GM12878 (cell line): ENCODE measurements at regions not wholly inside any gene's neighbourhood (a gene's known extent, or its start where the extent isn't known, plus 50 kb on each side); places are given as distances from the start of the nearest gene placed in this dataset.

Experiments
- ATAC-seq: fragments of 200-7000 bp; cut with Tn5 transposase; 3 replicates; pipeline ENCODE4 v1.9.1; 2020; ENCODE audit warnings: mild to moderate bottlenecking, moderate library complexity
- BruUV-seq: library from RNA; stranded (reverse); fragments of 400-500 nt; replicated peaks from 2 replicates; lab custom pipeline; 2021; lab: Mats Ljungman, UMichigan
- CTCF ChIA-PET: fragments of 300-600 bp; sonication (Branson Sonifier 250); formaldehyde crosslinking; extraction: SDS; loops from one replicate; lab custom pipeline; 2021; ENCODE audit warnings: inconsistent platforms; lab: Yijun Ruan, JAX
- POLR2A ChIA-PET: fragments of 350-600 bp; formaldehyde crosslinking; extraction: SDS; loops from one replicate; lab custom pipeline; 2021; ENCODE audit warnings: inconsistent platforms; lab: Charles Lee
- RAD21 ChIA-PET: fragments of 300-600 bp; sonication (Branson Sonifier 250); formaldehyde crosslinking; loops from one replicate; lab custom pipeline; 2023; ENCODE audit warnings: antibody characterized with exemption; ENCODE audit not compliant: unreplicated experiment; lab: Charles Lee
- SMC1A ChIA-PET: fragments of 300-600 bp; sonication (Branson Sonifier 250); formaldehyde crosslinking; loops from one replicate; lab custom pipeline; 2023; ENCODE audit not compliant: unreplicated experiment, uncharacterized antibody; lab: Charles Lee
- DNase-seq: peaks from one replicate; pipeline ENCODE4 v3.0.0-alpha.2; 2011; ENCODE audit warnings: low read depth, low spot score
- FAIRE-seq: peaks from 3 replicates; lab custom pipeline; 2011; peaks lifted over from hg19 to GRCh38; lab: Jason Lieb, UNC
- H2AFZ ChIP-seq: 2 replicates; pipeline ENCODE4 v1.6.0; 2011; ENCODE audit warnings: low read depth, low read length, control low read depth; ENCODE audit not compliant: control insufficient read depth
- H3K27ac ChIP-seq: 2 replicates; pipeline ENCODE4 v1.5.1; 2011; ENCODE audit warnings: control low read depth; ENCODE audit not compliant: control insufficient read depth, insufficient read depth
- H3K27me3 ChIP-seq, 2 experiments: replicated peaks in 1 of 2; 2 replicates each; pipeline versions ENCODE4 v1.6.0 to v1.6.1; 2011; ENCODE audit warnings: low read length in 1 of 2; ENCODE audit not compliant: control insufficient read depth in 2 of 2, insufficient read depth in 2 of 2
- H3K36me3 ChIP-seq, 2 experiments: 2 replicates each; pipeline ENCODE4 v1.5.1; 2011; ENCODE audit warnings: low read length in 1 of 2; ENCODE audit not compliant: control insufficient read depth in 2 of 2, insufficient read depth in 2 of 2
- H3K4me1 ChIP-seq: 2 replicates; pipeline ENCODE4 v1.6.1; 2011; ENCODE audit warnings: mild to moderate bottlenecking, low read length, moderate library complexity, mixed read lengths; ENCODE audit not compliant: control insufficient read depth, insufficient read depth
- H3K4me2 ChIP-seq: 2 replicates; pipeline ENCODE4 v1.6.0; 2011; ENCODE audit warnings: control low read depth; ENCODE audit not compliant: control insufficient read depth, insufficient read depth
- H3K4me3 ChIP-seq: fragments of 200-600 bp; sonication (generic); 2 replicates; pipeline ENCODE4 v1.5.1; 2016
- H3K79me2 ChIP-seq: 2 replicates; pipeline ENCODE4 v1.6.0; 2011; ENCODE audit warnings: low read length; ENCODE audit not compliant: control insufficient read depth, insufficient read depth
- H3K9ac ChIP-seq: 2 replicates; pipeline ENCODE4 v1.8.0; 2011; ENCODE audit warnings: low read length, control low read depth, mixed read lengths; ENCODE audit not compliant: control insufficient read depth, insufficient read depth
- H3K9me3 ChIP-seq: replicated peaks from 3 replicates; pipeline ENCODE4 v1.5.1; 2011; ENCODE audit warnings: mild to moderate bottlenecking, low read length; ENCODE audit not compliant: control insufficient read depth, insufficient read depth
- H4K20me1 ChIP-seq: 2 replicates; pipeline ENCODE4 v1.6.0; 2011; ENCODE audit not compliant: control insufficient read depth, insufficient read depth
- BCLAF1 ChIP-seq: fragments of 450-650 bp; IDR thresholded peaks from 2 replicates; pipeline ENCODE4 v1.6.1; 2017; ENCODE audit warnings: antibody characterized with exemption, mild to moderate bottlenecking, moderate library complexity
- EZH2 ChIP-seq: IDR thresholded peaks from 2 replicates; pipeline ENCODE4 v1.6.1; 2012; ENCODE audit warnings: low read depth, mild to moderate bottlenecking, control low read depth, inconsistent platforms, low read length, borderline replicate concordance; ENCODE audit not compliant: control insufficient read depth
- IKZF2 ChIP-seq, 2 experiments: fragments of 450-650 bp; IDR thresholded peaks; 2 replicates each; pipeline ENCODE4 v1.6.1; 2017; ENCODE audit warnings: mild to moderate bottlenecking in 2 of 2, moderate library complexity in 2 of 2
- IRF5 ChIP-seq: fragments of 450-650 bp; IDR thresholded peaks from 2 replicates; pipeline ENCODE4 v1.6.1; 2017; ENCODE audit warnings: borderline replicate concordance
- KAT2A ChIP-seq: conservative IDR thresholded peaks from 2 replicates; pipeline ENCODE4 v1.6.1; 2011; ENCODE audit warnings: low read depth, low read length; ENCODE audit not compliant: control insufficient read depth
- PKNOX1 ChIP-seq: fragments of 450-650 bp; IDR thresholded peaks from 2 replicates; pipeline ENCODE4 v1.6.1; 2016; ENCODE audit warnings: mild to moderate bottlenecking
- RAD21 ChIP-seq: IDR thresholded peaks from 2 replicates; pipeline ENCODE4 v1.6.1; 2011; ENCODE audit warnings: mild to moderate bottlenecking, low read depth, low read length, moderate library complexity; ENCODE audit not compliant: insufficient read depth
- RB1 ChIP-seq: fragments of 450-650 bp; formaldehyde crosslinking; IDR thresholded peaks from 2 replicates; pipeline ENCODE4 v1.6.1; 2017; ENCODE audit warnings: mild to moderate bottlenecking, borderline replicate concordance
- RELA ChIP-seq: fragments of 450-650 bp; IDR thresholded peaks from 2 replicates; pipeline ENCODE4 v1.8.0; 2014; ENCODE audit warnings: borderline replicate concordance; ENCODE audit not compliant: partially characterized antibody
- SIN3A ChIP-seq: IDR thresholded peaks from 2 replicates; pipeline ENCODE4 v1.6.1; 2012; ENCODE audit warnings: low read depth, low read length, improper control_type of control experiment
- SIX5 ChIP-seq: IDR thresholded peaks from 2 replicates; pipeline ENCODE4 v1.6.1; 2011; ENCODE audit warnings: mild to moderate bottlenecking, low read depth, low read length, moderate library complexity; ENCODE audit not compliant: severe bottlenecking
- SP1 ChIP-seq: IDR thresholded peaks from one replicate; pipeline ENCODE4 v1.6.1; 2011; ENCODE audit warnings: low read depth, low read length
- USF1 ChIP-seq: IDR thresholded peaks from 2 replicates; pipeline ENCODE4 v1.6.1; 2011; ENCODE audit warnings: borderline replicate concordance, low read depth, mild to moderate bottlenecking, moderate library complexity, mixed read lengths, low read length; ENCODE audit not compliant: insufficient read depth; ENCODE audit errors: extremely low read length
- WGBS: methylation state at CpG from one replicate; pipeline ENCODE4 v1.1.6; 2016; ENCODE audit warnings: low lambda C conversion rate; ENCODE audit not compliant: insufficient replicate concordance, insufficient coverage; ENCODE audit errors: missing lambda C conversion rate; 5-methylcytosine and 5-hydroxymethylcytosine counted together
- in situ Hi-C: fragments of 300-500 bp; cut with MboI; formaldehyde crosslinking; loops from 9 replicates; pipeline ENCODE4 v1.14.3; 2018; ENCODE audit warnings: mixed read lengths
- intact Hi-C: fragments of 100-400 bp; cut with micrococcal nuclease; formaldehyde crosslinking; loops from one replicate; pipeline ENCODE4 v1.14.2; 2022; ENCODE audit not compliant: unreplicated experiment

- TF ChIP-seq IRF5, result no peak
- TF ChIP-seq PKNOX1, result no peak
These were observed 952.0 kb upstream of the ZNF722 start (continued) for GRCh38 chr7:63046612-63047011.

GRCh38 chr7:63047061-63047460, 951.6 kb upstream of the ZNF722 start:
- H3K27me3 ChIP-seq, result no peaks in the 10 kb centered on the region
- DNase-seq (no peak), ATAC-seq (no peak), FAIRE-seq (no peak)
- H3K9me3 ChIP-seq, result no peaks in the 10 kb centered on the region; the same call in 2 of the 3 replicates
- H3K36me3 ChIP-seq, result no peaks in the 10 kb centered on the region
- ChIA-PET CTCF (no interaction called here), POLR2A (no interaction called here), SMC1A (no interaction called here), RAD21 (no interaction called here)
- no peak overlapping the region for H3K9ac ChIP-seq
- no peak overlapping the region for H2AFZ ChIP-seq
- WGBS, result 13% methylated on average over 4 of the region's 4 CpGs
- no TSS peak for BruUV-seq
- no peaks in the 10 kb centered on the region for H4K20me1 ChIP-seq
- intact Hi-C loops (no loop called here), in situ Hi-C loops (no loop called here)
- no peak overlapping the region for H3K4me3 ChIP-seq
- no peak overlapping the region for H3K4me2 ChIP-seq
- no peak for TF ChIP-seq RB1
- no peak for TF ChIP-seq EZH2
- no peak for TF ChIP-seq RAD21
- no peak for TF ChIP-seq SIN3A
- no peak for TF ChIP-seq BCLAF1
- no peak for TF ChIP-seq USF1
- TF ChIP-seq IKZF2 (IDR thresholded peaks at IDR 0.05), result no peak
- no peak for TF ChIP-seq KAT2A
- no peak for TF ChIP-seq SIX5
- TF ChIP-seq SP1, result no peak
- no peak for TF ChIP-seq RELA
- H3K4me1 ChIP-seq, result no peaks in the 10 kb centered on the region
- no peak overlapping the region for H3K27ac ChIP-seq
- H3K79me2 ChIP-seq, result no peaks in the 10 kb centered on the region
